Natural killer cell treated with Interleukin-12 subunit alpha and Interleukin-12 subunit beta and Interleukin-15 and Interleukin-18, amount 100 ng/mL, for 72 hours (primary cell): ENCODE measurements at regions not wholly inside any gene's neighbourhood (a gene's known extent, or its start where the extent isn't known, plus 50 kb on each side); places are given as distances from the start of the nearest gene placed in this dataset.
A peak's percentile ranks its signal among the peaks of the same experiment; 100 is the strongest.

ENCODE experiments used
- ATAC-seq, 2 donors: fragments of 150-1000 bp; cut with Tn5 transposase in 1 of 2; sonication (Bioruptor Pico), chemical (Tn5 transposase) in 1 of 2; 2 replicates each; pipeline ENCODE4 v1.10.0; 2021
- DNase-seq: peaks from one replicate; pipeline ENCODE4 v3.0.0; 2022; ENCODE audit warnings: low spot score
- H3K27ac Mint-ChIP-seq, 2 donors: 1 replicate in 1 of 2; 2 replicates in 1 of 2; pipeline ENCODE4 v1.8.0; 2022; ENCODE audit warnings: mixed read lengths in 2 of 2, mild to moderate bottlenecking in 1 of 2, moderate library complexity in 1 of 2
- H3K27me3 Mint-ChIP-seq, 2 donors: 1 replicate in 1 of 2; 2 replicates in 1 of 2; pipeline ENCODE4 v1.8.0; 2022; ENCODE audit warnings: mixed read lengths in 2 of 2
- H3K36me3 Mint-ChIP-seq: one replicate; pipeline ENCODE4 v1.8.0; 2022; ENCODE audit warnings: mixed read lengths
- H3K4me1 Mint-ChIP-seq, 2 donors: 1 replicate in 1 of 2; 2 replicates in 1 of 2; pipeline ENCODE4 v1.8.0; 2022; ENCODE audit warnings: low read depth in 2 of 2, mixed read lengths in 2 of 2, mild to moderate bottlenecking in 1 of 2
- H3K4me3 Mint-ChIP-seq: one replicate; pipeline ENCODE4 v1.8.0; 2022; ENCODE audit warnings: mixed read lengths
- H3K9me3 Mint-ChIP-seq: 2 replicates; pipeline ENCODE4 v1.8.0; 2022; ENCODE audit warnings: mixed read lengths

GRCh38 chr5:77948476-77948875, 172.3 kb upstream of the TBCA start:
- H3K4me1 Mint-ChIP-seq = no peaks in the 10 kb centered on the region
- no peak overlapping the region for H3K27ac Mint-ChIP-seq
- H3K9me3 Mint-ChIP-seq = no peaks in the 10 kb centered on the region
- H3K36me3 Mint-ChIP-seq = no peaks in the 10 kb centered on the region
- no peak for DNase-seq
- no peak overlapping the region for H3K4me3 Mint-ChIP-seq
- ATAC-seq = no peak
- H3K27me3 Mint-ChIP-seq = peaks cover 19 to 46% of the 10 kb centered on the region in 2 donors

GRCh38 chr5:77947041-77947428, 170.9 kb upstream of the TBCA start:
- Mint-ChIP-seq H3K9me3 (no peaks in the 10 kb centered on the region), H3K27ac (no peak overlapping the region), H3K36me3 (no peaks in the 10 kb centered on the region), H3K27me3 (peaks cover 20 to 47% of the 10 kb centered on the region in 2 donors), H3K4me1 (no peaks in the 10 kb centered on the region), H3K4me3 (no peak overlapping the region)
- DNase-seq = no peak
- no peak for ATAC-seq

GRCh38 chr5:77946381-77947040, 170.4 kb upstream of the TBCA start:
- ATAC-seq (no peak), DNase-seq (no peak)
- H3K4me3 Mint-ChIP-seq = no peak overlapping the region
- H3K9me3 Mint-ChIP-seq = no peaks in the 10 kb centered on the region
- no peaks in the 10 kb centered on the region for H3K36me3 Mint-ChIP-seq
- H3K27me3 Mint-ChIP-seq = peaks cover 23 to 49% of the 10 kb centered on the region in 2 donors
- no peak overlapping the region for H3K27ac Mint-ChIP-seq
- H3K4me1 Mint-ChIP-seq = no peaks in the 10 kb centered on the region

GRCh38 chr5:77945874-77946273, 169.7 kb upstream of the TBCA start:
- no peak for ATAC-seq
- H3K4me1 Mint-ChIP-seq = no peaks in the 10 kb centered on the region
- H3K27me3 Mint-ChIP-seq = peaks cover 22 to 51% of the 10 kb centered on the region in 2 donors
- no peak for DNase-seq
- H3K9me3 Mint-ChIP-seq = no peaks in the 10 kb centered on the region
- no peak overlapping the region for H3K27ac Mint-ChIP-seq
- no peaks in the 10 kb centered on the region for H3K36me3 Mint-ChIP-seq
- H3K4me3 Mint-ChIP-seq = no peak overlapping the region

- H3K27me3 Mint-ChIP-seq = peaks cover 25 to 57% of the 10 kb centered on the region in 2 donors
- H3K36me3 Mint-ChIP-seq = no peaks in the 10 kb centered on the region
- no peaks in the 10 kb centered on the region for H3K9me3 Mint-ChIP-seq
- ATAC-seq (no peak), DNase-seq (no peak)
- H3K4me3 Mint-ChIP-seq = no peak overlapping the region
- H3K27ac Mint-ChIP-seq = no peak overlapping the region
- no peaks in the 10 kb centered on the region for H3K4me1 Mint-ChIP-seq
Observed at GRCh38 chr5:77944757-77945340, 168.7 kb upstream of the TBCA start.

- Mint-ChIP-seq H3K36me3 (no peaks in the 10 kb centered on the region), H3K4me1 (no peaks in the 10 kb centered on the region), H3K4me3 (no peak overlapping the region), H3K9me3 (no peaks in the 10 kb centered on the region), H3K27ac (no peak overlapping the region), H3K27me3 (peaks cover 22 to 54% of the 10 kb centered on the region in 2 donors)
- ATAC-seq = no peak
- DNase-seq = no peak
Observed at GRCh38 chr5:77943851-77944250, 167.7 kb upstream of the TBCA start.

- no peak overlapping the region for H3K4me3 Mint-ChIP-seq
- DNase-seq (no peak), ATAC-seq (no peak)
- H3K4me1 Mint-ChIP-seq = no peaks in the 10 kb centered on the region
- peaks cover 28 to 61% of the 10 kb centered on the region in 2 donors for H3K27me3 Mint-ChIP-seq
- no peaks in the 10 kb centered on the region for H3K9me3 Mint-ChIP-seq
- no peak overlapping the region for H3K27ac Mint-ChIP-seq
- no peaks in the 10 kb centered on the region for H3K36me3 Mint-ChIP-seq
Observed at GRCh38 chr5:77942578-77943239, 166.6 kb upstream of the TBCA start.

GRCh38 chr5:77937015-77937908, 161.1 kb upstream of the TBCA start:
- Mint-ChIP-seq H3K27me3 (peaks cover 34 to 54% of the 10 kb centered on the region in 2 donors), H3K4me3 (no peak overlapping the region), H3K4me1 (peaks cover 7 to 12% of the 10 kb centered on the region in 2 donors), H3K36me3 (no peaks in the 10 kb centered on the region), H3K9me3 (peaks cover 3% of the 10 kb centered on the region), H3K27ac (no peak overlapping the region)
- ATAC-seq = no peak
- DNase-seq = no peak

- peaks cover 7 to 12% of the 10 kb centered on the region in 2 donors for H3K4me1 Mint-ChIP-seq
- no peaks in the 10 kb centered on the region for H3K36me3 Mint-ChIP-seq
- DNase-seq = no peak
- H3K27me3 Mint-ChIP-seq = peaks cover 29 to 44% of the 10 kb centered on the region in 2 donors
- H3K27ac Mint-ChIP-seq = peak overlapping the region in 1 of 2 donors; percentile 25
- ATAC-seq = no peak
- peaks cover 3% of the 10 kb centered on the region for H3K9me3 Mint-ChIP-seq
- no peak overlapping the region for H3K4me3 Mint-ChIP-seq
Observed at GRCh38 chr5:77936365-77936693, 160.2 kb upstream of the TBCA start.

- peak overlapping the region in 1 of 2 donors; percentile 25 for H3K27ac Mint-ChIP-seq
- no peak overlapping the region for H3K4me3 Mint-ChIP-seq
- H3K9me3 Mint-ChIP-seq = peaks cover 3% of the 10 kb centered on the region
- H3K36me3 Mint-ChIP-seq = no peaks in the 10 kb centered on the region
- DNase-seq (no peak), ATAC-seq (peak; percentile 66 to 70)
- peaks cover 7 to 12% of the 10 kb centered on the region in 2 donors for H3K4me1 Mint-ChIP-seq
- H3K27me3 Mint-ChIP-seq = peaks cover 28 to 43% of the 10 kb centered on the region in 2 donors
Observed at GRCh38 chr5:77935506-77936364, 159.6 kb upstream of the TBCA start.

GRCh38 chr5:77928776-77929300, 152.7 kb upstream of the TBCA start:
- Mint-ChIP-seq H3K27ac (no peak overlapping the region), H3K9me3 (peaks cover 3% of the 10 kb centered on the region), H3K36me3 (no peaks in the 10 kb centered on the region), H3K4me3 (no peak overlapping the region), H3K27me3 (peaks cover 40 to 45% of the 10 kb centered on the region in 2 donors), H3K4me1 (peaks cover 0 to 2% of the 10 kb centered on the region in 2 donors)
- no peak for DNase-seq
- no peak for ATAC-seq

GRCh38 chr5:77926337-77926736, 150.2 kb upstream of the TBCA start:
- no peak for ATAC-seq
- DNase-seq = no peak
- peaks cover 36 to 45% of the 10 kb centered on the region in 2 donors for H3K27me3 Mint-ChIP-seq
- no peak overlapping the region for H3K4me3 Mint-ChIP-seq
- no peak overlapping the region for H3K27ac Mint-ChIP-seq
- H3K36me3 Mint-ChIP-seq = no peaks in the 10 kb centered on the region
- no peaks in the 10 kb centered on the region for H3K9me3 Mint-ChIP-seq
- no peaks in the 10 kb centered on the region for H3K4me1 Mint-ChIP-seq

- H3K27me3 Mint-ChIP-seq = peaks cover 33 to 38% of the 10 kb centered on the region in 2 donors
- H3K4me3 Mint-ChIP-seq = no peak overlapping the region
- ATAC-seq (no peak), DNase-seq (no peak)
- H3K9me3 Mint-ChIP-seq = no peaks in the 10 kb centered on the region
- no peak overlapping the region for H3K27ac Mint-ChIP-seq
- no peaks in the 10 kb centered on the region for H3K36me3 Mint-ChIP-seq
- H3K4me1 Mint-ChIP-seq = no peaks in the 10 kb centered on the region
Observed at GRCh38 chr5:77925503-77925902, 149.4 kb upstream of the TBCA start.
